Endothelial cell of umbilical vein (primary cell): ENCODE measurements at regions not wholly inside any gene's neighbourhood (a gene's known extent, or its start where the extent isn't known, plus 50 kb on each side); places are given as distances from the start of the nearest gene placed in this dataset.

Experiments used
- BruUV-seq: library from RNA; stranded (reverse); fragments of 400-500 nt; replicated peaks from 2 replicates; lab custom pipeline; 2021; lab: Mats Ljungman, UMichigan
- CTCF ChIA-PET: fragments of 300-600, 350-600 bp; sonication (Branson Sonifier 250); formaldehyde crosslinking; loops from one replicate; lab custom pipeline; 2021; ENCODE audit warnings: antibody characterized with exemption, inconsistent platforms; lab: Charles Lee
- POLR2A ChIA-PET: fragments of 300-600, 350-600 bp; sonication (Branson Sonifier 250); formaldehyde crosslinking; loops from one replicate; lab custom pipeline; 2021; ENCODE audit warnings: antibody characterized with exemption, inconsistent platforms; lab: Charles Lee
- DNase-seq: peaks from one replicate; pipeline ENCODE4 v3.0.0-alpha.2; 2011; ENCODE audit warnings: low read depth, low spot score
- FAIRE-seq: peaks from 2 replicates; lab custom pipeline; 2011; peaks lifted over from hg19 to GRCh38; lab: Jason Lieb, UNC
- H2AFZ ChIP-seq: 2 replicates; pipeline ENCODE4 v1.6.0; 2012; ENCODE audit warnings: low read depth, low read length, control low read depth, inconsistent platforms
- H3K27ac ChIP-seq: 2 replicates; pipeline ENCODE4 v1.5.1; 2011; ENCODE audit warnings: low read depth, mild to moderate bottlenecking, control low read depth, low read length, moderate library complexity; ENCODE audit not compliant: insufficient read depth
- H3K27me3 ChIP-seq, 2 experiments: 2 replicates each; pipeline versions ENCODE4 v1.6.0 to v1.6.1; 2011; ENCODE audit warnings: low read length in 2 of 2, mixed read lengths in 1 of 2; ENCODE audit not compliant: control insufficient read depth in 2 of 2, insufficient read depth in 2 of 2
- H3K36me3 ChIP-seq, 2 experiments: 2 replicates in 1 of 2; 3 replicates in 1 of 2; pipeline ENCODE4 v1.5.1; 2011; ENCODE audit warnings: low read length in 2 of 2, mild to moderate bottlenecking in 1 of 2, moderate library complexity in 1 of 2; ENCODE audit not compliant: control insufficient read depth in 2 of 2, insufficient read depth in 2 of 2; ENCODE audit errors: extremely low read depth in 1 of 2
- H3K4me1 ChIP-seq: 3 replicates; pipeline ENCODE4 v1.5.1; 2011; ENCODE audit warnings: mild to moderate bottlenecking, low read length; ENCODE audit not compliant: control insufficient read depth, insufficient read depth; ENCODE audit errors: extremely low read depth
- H3K4me2 ChIP-seq: 2 replicates; pipeline ENCODE4 v1.6.1; 2011; ENCODE audit warnings: low read length, control low read depth, mixed read lengths; ENCODE audit not compliant: insufficient read depth
- H3K4me3 ChIP-seq, 3 experiments: fragments of 200-600 bp in 1 of 3; sonication (generic), shearing (Covaris generic) in 1 of 3; replicated peaks in 1 of 3; 2 replicates each; pipeline ENCODE4 v1.5.1; 2011 to 2016; ENCODE audit warnings: control low read depth in 3 of 3, low read length in 3 of 3, mild to moderate bottlenecking in 2 of 3, inconsistent platforms in 1 of 3, low read depth in 1 of 3, moderate library complexity in 1 of 3; ENCODE audit not compliant: insufficient read depth in 1 of 3
- H3K79me2 ChIP-seq: 2 replicates; pipeline ENCODE4 v1.6.0; 2012; ENCODE audit warnings: low read length, inconsistent platforms; ENCODE audit not compliant: control insufficient read depth, insufficient read depth
- H3K9ac ChIP-seq: replicated peaks from 2 replicates; pipeline ENCODE3; 2011; ENCODE audit warnings: low read length, control low read depth; ENCODE audit not compliant: insufficient read depth; ENCODE audit errors: extremely low read depth
- H3K9me1 ChIP-seq: replicated peaks from 3 replicates; pipeline ENCODE4 v1.6.0; 2011; ENCODE audit warnings: mild to moderate bottlenecking, low read length; ENCODE audit not compliant: control insufficient read depth, insufficient read depth; ENCODE audit errors: extremely low read depth
- H3K9me3 ChIP-seq: replicated peaks from 2 replicates; pipeline ENCODE4 v1.5.1; 2012; ENCODE audit warnings: low read length, inconsistent platforms; ENCODE audit not compliant: control insufficient read depth, insufficient read depth
- H4K20me1 ChIP-seq: replicated peaks from 2 replicates; pipeline ENCODE3; 2011; ENCODE audit warnings: mild to moderate bottlenecking, low read length; ENCODE audit not compliant: control insufficient read depth, insufficient read depth; ENCODE audit errors: extremely low read depth
- EZH2 ChIP-seq: IDR thresholded peaks from 2 replicates; pipeline ENCODE4 v1.6.1; 2012; ENCODE audit warnings: borderline replicate concordance, low read depth, mild to moderate bottlenecking, moderate library complexity, low read length, inconsistent platforms; ENCODE audit not compliant: severe bottlenecking
- FOS ChIP-seq: IDR thresholded peaks from 2 replicates; pipeline ENCODE4 v1.6.1; 2011; ENCODE audit warnings: mild to moderate bottlenecking, low read length, moderate library complexity, borderline replicate concordance; ENCODE audit not compliant: insufficient read depth
- GATA2 ChIP-seq: IDR thresholded peaks from 2 replicates; pipeline ENCODE4 v1.7.0; 2011; ENCODE audit warnings: low read depth, mild to moderate bottlenecking, moderate library complexity, mixed read lengths, low read length; ENCODE audit not compliant: insufficient read length, insufficient read depth
- JUN ChIP-seq: IDR thresholded peaks from 2 replicates; pipeline ENCODE4 v1.6.1; 2011; ENCODE audit warnings: borderline replicate concordance, low read depth; ENCODE audit not compliant: insufficient read length, insufficient read depth
- MYC ChIP-seq: IDR thresholded peaks from one replicate; pipeline ENCODE4 v1.6.1; 2011; ENCODE audit warnings: mild to moderate bottlenecking, low read depth, low read length
- POLR2A ChIP-seq: IDR thresholded peaks from 2 replicates; pipeline ENCODE4 v1.6.1; 2012; ENCODE audit warnings: low read depth, mild to moderate bottlenecking, control low read depth, low read length
- POLR2AphosphoS5 ChIP-seq: IDR thresholded peaks from 2 replicates; pipeline ENCODE4 v1.6.1; 2012; ENCODE audit warnings: low read depth, mild to moderate bottlenecking, control low read depth, low read length, moderate library complexity; ENCODE audit not compliant: insufficient read depth
- dilution Hi-C: fragments of 300-500 bp; cut with MboI; formaldehyde crosslinking; loops from one replicate; pipeline ENCODE4 v1.15.0; 2019; ENCODE audit warnings: low sequenced_read_pairs; ENCODE audit not compliant: extremely low pct_ligation_motif_present
- intact Hi-C: fragments of 100-400 bp; cut with micrococcal nuclease; formaldehyde crosslinking; loops from one replicate; pipeline ENCODE4 v1.10.0; 2022
- TF ChIP-seq, protein P1 (sequence below), 2 donors: IDR thresholded peaks; 1 replicate in 1 of 2; 2 replicates in 1 of 2; pipeline ENCODE4 v1.5.1; 2011; ENCODE audit warnings: low read length in 2 of 2, mild to moderate bottlenecking in 2 of 2, moderate library complexity in 2 of 2, control low read depth in 1 of 2, inconsistent platforms in 1 of 2, low read depth in 1 of 2; ENCODE audit not compliant: insufficient read depth in 1 of 2; ENCODE audit errors: extremely low read depth in 1 of 2
- TF ChIP-seq, protein P2 (sequence below): IDR thresholded peaks from 2 replicates; pipeline ENCODE4 v1.6.1; 2011; ENCODE audit not compliant: insufficient read depth, insufficient read length

DNA sequence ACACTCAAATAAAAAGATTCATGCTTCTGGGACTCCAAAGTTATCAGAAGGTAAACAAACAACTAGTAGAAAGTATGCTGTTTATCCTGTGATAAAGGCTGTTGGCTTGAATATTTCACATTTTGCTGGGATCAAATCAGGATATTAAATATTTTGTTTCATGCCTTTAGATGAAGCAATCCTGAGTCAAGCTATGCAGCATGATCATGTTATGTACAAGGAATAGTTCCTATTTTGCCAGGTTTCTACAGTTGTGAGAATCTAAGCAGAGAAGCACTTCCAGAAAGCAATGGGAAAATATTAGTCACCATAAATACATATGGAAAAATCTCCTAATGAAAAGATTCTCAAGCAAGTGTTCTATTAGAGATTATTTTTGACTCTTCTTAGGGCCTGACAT, 262.8 kb upstream of the PCDH15 start:
- H3K79me2 ChIP-seq, result no peaks in the 10 kb centered on the region
- H3K27ac ChIP-seq, result no peak overlapping the region
- DNase-seq (peak; percentile 9), FAIRE-seq (no peak)
- H3K36me3 ChIP-seq, result no peaks in the 10 kb centered on the region
- dilution Hi-C loops (no loop called here), intact Hi-C loops (no loop called here)
- H3K9me3 ChIP-seq, result no peaks in the 10 kb centered on the region
- POLR2A ChIA-PET, result no interaction called here
- TF ChIP-seq, protein P1, sequence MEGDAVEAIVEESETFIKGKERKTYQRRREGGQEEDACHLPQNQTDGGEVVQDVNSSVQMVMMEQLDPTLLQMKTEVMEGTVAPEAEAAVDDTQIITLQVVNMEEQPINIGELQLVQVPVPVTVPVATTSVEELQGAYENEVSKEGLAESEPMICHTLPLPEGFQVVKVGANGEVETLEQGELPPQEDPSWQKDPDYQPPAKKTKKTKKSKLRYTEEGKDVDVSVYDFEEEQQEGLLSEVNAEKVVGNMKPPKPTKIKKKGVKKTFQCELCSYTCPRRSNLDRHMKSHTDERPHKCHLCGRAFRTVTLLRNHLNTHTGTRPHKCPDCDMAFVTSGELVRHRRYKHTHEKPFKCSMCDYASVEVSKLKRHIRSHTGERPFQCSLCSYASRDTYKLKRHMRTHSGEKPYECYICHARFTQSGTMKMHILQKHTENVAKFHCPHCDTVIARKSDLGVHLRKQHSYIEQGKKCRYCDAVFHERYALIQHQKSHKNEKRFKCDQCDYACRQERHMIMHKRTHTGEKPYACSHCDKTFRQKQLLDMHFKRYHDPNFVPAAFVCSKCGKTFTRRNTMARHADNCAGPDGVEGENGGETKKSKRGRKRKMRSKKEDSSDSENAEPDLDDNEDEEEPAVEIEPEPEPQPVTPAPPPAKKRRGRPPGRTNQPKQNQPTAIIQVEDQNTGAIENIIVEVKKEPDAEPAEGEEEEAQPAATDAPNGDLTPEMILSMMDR (IDR thresholded peaks at IDR 0.05; ENCODE audit: extremely low read depth in 1 of 2, insufficient read depth in 1 of 2, low read depth in 1 of 2, low read length in 2 of 2), result no peak
- TF ChIP-seq POLR2AphosphoS5 (no peak), POLR2A (no peak), MYC (no peak), GATA2 (no peak), JUN (no peak), FOS (no peak), EZH2 (no peak)
- TF ChIP-seq, protein P2, sequence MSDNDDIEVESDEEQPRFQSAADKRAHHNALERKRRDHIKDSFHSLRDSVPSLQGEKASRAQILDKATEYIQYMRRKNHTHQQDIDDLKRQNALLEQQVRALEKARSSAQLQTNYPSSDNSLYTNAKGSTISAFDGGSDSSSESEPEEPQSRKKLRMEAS, result no peak
- H4K20me1 ChIP-seq, result no peaks in the 10 kb centered on the region
- no peaks in the 10 kb centered on the region for H3K9me1 ChIP-seq
- no peak overlapping the region for H3K4me2 ChIP-seq
- H3K27me3 ChIP-seq, result no peaks in the 10 kb centered on the region
- no peaks in the 10 kb centered on the region for H3K4me1 ChIP-seq
- CTCF ChIA-PET, result no interaction called here
- no peak overlapping the region for H3K9ac ChIP-seq
- BruUV-seq, result no TSS peak
- no peak overlapping the region for H3K4me3 ChIP-seq
- H2AFZ ChIP-seq, result no peak overlapping the region
